Endothelial cell of umbilical vein (primary cell): ENCODE measurements at regions not wholly inside any gene's neighbourhood (a gene's known extent, or its start where the extent isn't known, plus 50 kb on each side); places are given as distances from the start of the nearest gene placed in this dataset.

Source experiments
- BruUV-seq: library from RNA; stranded (reverse); fragments of 400-500 nt; replicated peaks from 2 replicates; lab custom pipeline; 2021; lab: Mats Ljungman, UMichigan
- CTCF ChIA-PET: fragments of 300-600, 350-600 bp; sonication (Branson Sonifier 250); formaldehyde crosslinking; loops from one replicate; lab custom pipeline; 2021; ENCODE audit warnings: antibody characterized with exemption, inconsistent platforms; lab: Charles Lee
- POLR2A ChIA-PET: fragments of 300-600, 350-600 bp; sonication (Branson Sonifier 250); formaldehyde crosslinking; loops from one replicate; lab custom pipeline; 2021; ENCODE audit warnings: antibody characterized with exemption, inconsistent platforms; lab: Charles Lee
- DNase-seq: peaks from one replicate; pipeline ENCODE4 v3.0.0-alpha.2; 2011; ENCODE audit warnings: low read depth, low spot score
- FAIRE-seq: peaks from 2 replicates; lab custom pipeline; 2011; peaks lifted over from hg19 to GRCh38; lab: Jason Lieb, UNC
- H2AFZ ChIP-seq: 2 replicates; pipeline ENCODE4 v1.6.0; 2012; ENCODE audit warnings: low read depth, low read length, control low read depth, inconsistent platforms
- H3K27ac ChIP-seq: 2 replicates; pipeline ENCODE4 v1.5.1; 2011; ENCODE audit warnings: low read depth, mild to moderate bottlenecking, control low read depth, low read length, moderate library complexity; ENCODE audit not compliant: insufficient read depth
- H3K27me3 ChIP-seq, 2 experiments: 2 replicates each; pipeline versions ENCODE4 v1.6.0 to v1.6.1; 2011; ENCODE audit warnings: low read length in 2 of 2, mixed read lengths in 1 of 2; ENCODE audit not compliant: control insufficient read depth in 2 of 2, insufficient read depth in 2 of 2
- H3K36me3 ChIP-seq, 2 experiments: 2 replicates in 1 of 2; 3 replicates in 1 of 2; pipeline ENCODE4 v1.5.1; 2011; ENCODE audit warnings: low read length in 2 of 2, mild to moderate bottlenecking in 1 of 2, moderate library complexity in 1 of 2; ENCODE audit not compliant: control insufficient read depth in 2 of 2, insufficient read depth in 2 of 2; ENCODE audit errors: extremely low read depth in 1 of 2
- H3K4me1 ChIP-seq: 3 replicates; pipeline ENCODE4 v1.5.1; 2011; ENCODE audit warnings: mild to moderate bottlenecking, low read length; ENCODE audit not compliant: control insufficient read depth, insufficient read depth; ENCODE audit errors: extremely low read depth
- H3K4me2 ChIP-seq: 2 replicates; pipeline ENCODE4 v1.6.1; 2011; ENCODE audit warnings: low read length, control low read depth, mixed read lengths; ENCODE audit not compliant: insufficient read depth
- H3K4me3 ChIP-seq, 3 experiments: fragments of 200-600 bp in 1 of 3; sonication (generic), shearing (Covaris generic) in 1 of 3; replicated peaks in 1 of 3; 2 replicates each; pipeline ENCODE4 v1.5.1; 2011 to 2016; ENCODE audit warnings: control low read depth in 3 of 3, low read length in 3 of 3, mild to moderate bottlenecking in 2 of 3, inconsistent platforms in 1 of 3, low read depth in 1 of 3, moderate library complexity in 1 of 3; ENCODE audit not compliant: insufficient read depth in 1 of 3
- H3K79me2 ChIP-seq: 2 replicates; pipeline ENCODE4 v1.6.0; 2012; ENCODE audit warnings: low read length, inconsistent platforms; ENCODE audit not compliant: control insufficient read depth, insufficient read depth
- H3K9ac ChIP-seq: replicated peaks from 2 replicates; pipeline ENCODE3; 2011; ENCODE audit warnings: low read length, control low read depth; ENCODE audit not compliant: insufficient read depth; ENCODE audit errors: extremely low read depth
- H3K9me1 ChIP-seq: replicated peaks from 3 replicates; pipeline ENCODE4 v1.6.0; 2011; ENCODE audit warnings: mild to moderate bottlenecking, low read length; ENCODE audit not compliant: control insufficient read depth, insufficient read depth; ENCODE audit errors: extremely low read depth
- H3K9me3 ChIP-seq: replicated peaks from 2 replicates; pipeline ENCODE4 v1.5.1; 2012; ENCODE audit warnings: low read length, inconsistent platforms; ENCODE audit not compliant: control insufficient read depth, insufficient read depth
- H4K20me1 ChIP-seq: replicated peaks from 2 replicates; pipeline ENCODE3; 2011; ENCODE audit warnings: mild to moderate bottlenecking, low read length; ENCODE audit not compliant: control insufficient read depth, insufficient read depth; ENCODE audit errors: extremely low read depth
- EZH2 ChIP-seq: IDR thresholded peaks from 2 replicates; pipeline ENCODE4 v1.6.1; 2012; ENCODE audit warnings: borderline replicate concordance, low read depth, mild to moderate bottlenecking, moderate library complexity, low read length, inconsistent platforms; ENCODE audit not compliant: severe bottlenecking
- FOS ChIP-seq: IDR thresholded peaks from 2 replicates; pipeline ENCODE4 v1.6.1; 2011; ENCODE audit warnings: mild to moderate bottlenecking, low read length, moderate library complexity, borderline replicate concordance; ENCODE audit not compliant: insufficient read depth
- GATA2 ChIP-seq: IDR thresholded peaks from 2 replicates; pipeline ENCODE4 v1.7.0; 2011; ENCODE audit warnings: low read depth, mild to moderate bottlenecking, moderate library complexity, mixed read lengths, low read length; ENCODE audit not compliant: insufficient read length, insufficient read depth
- JUN ChIP-seq: IDR thresholded peaks from 2 replicates; pipeline ENCODE4 v1.6.1; 2011; ENCODE audit warnings: borderline replicate concordance, low read depth; ENCODE audit not compliant: insufficient read length, insufficient read depth
- MAX ChIP-seq: IDR thresholded peaks from 2 replicates; pipeline ENCODE4 v1.6.1; 2011; ENCODE audit not compliant: insufficient read depth, insufficient read length
- MYC ChIP-seq: IDR thresholded peaks from one replicate; pipeline ENCODE4 v1.6.1; 2011; ENCODE audit warnings: mild to moderate bottlenecking, low read depth, low read length
- POLR2A ChIP-seq: IDR thresholded peaks from 2 replicates; pipeline ENCODE4 v1.6.1; 2012; ENCODE audit warnings: low read depth, mild to moderate bottlenecking, control low read depth, low read length
- POLR2AphosphoS5 ChIP-seq: IDR thresholded peaks from 2 replicates; pipeline ENCODE4 v1.6.1; 2012; ENCODE audit warnings: low read depth, mild to moderate bottlenecking, control low read depth, low read length, moderate library complexity; ENCODE audit not compliant: insufficient read depth
- dilution Hi-C: fragments of 300-500 bp; cut with MboI; formaldehyde crosslinking; loops from one replicate; pipeline ENCODE4 v1.15.0; 2019; ENCODE audit warnings: low sequenced_read_pairs; ENCODE audit not compliant: extremely low pct_ligation_motif_present
- intact Hi-C: fragments of 100-400 bp; cut with micrococcal nuclease; formaldehyde crosslinking; loops from one replicate; pipeline ENCODE4 v1.10.0; 2022
- TF ChIP-seq, protein P1 (sequence below), 2 donors: IDR thresholded peaks; 1 replicate in 1 of 2; 2 replicates in 1 of 2; pipeline ENCODE4 v1.5.1; 2011; ENCODE audit warnings: low read length in 2 of 2, mild to moderate bottlenecking in 2 of 2, moderate library complexity in 2 of 2, control low read depth in 1 of 2, inconsistent platforms in 1 of 2, low read depth in 1 of 2; ENCODE audit not compliant: insufficient read depth in 1 of 2; ENCODE audit errors: extremely low read depth in 1 of 2

GRCh38 chr11:110031171-110031570 is 62.0 kb upstream of the ZC3H12C start:
- ChIA-PET CTCF (no interaction called here), POLR2A (no interaction called here)
- Histone ChIP-seq H3K9me1 (no peaks in the 10 kb centered on the region), H3K9me3 (no peaks in the 10 kb centered on the region), H4K20me1 (no peaks in the 10 kb centered on the region), H3K36me3 (no peaks in the 10 kb centered on the region), H3K4me1 (peaks cover 8% of the 10 kb centered on the region), H3K4me3 (no peak overlapping the region), H3K79me2 (no peaks in the 10 kb centered on the region), H3K4me2 (no peak overlapping the region), H3K27ac (no peak overlapping the region), H3K27me3 (no peaks in the 10 kb centered on the region), H2AFZ (no peak overlapping the region), H3K9ac (no peak overlapping the region)
- no peak for FAIRE-seq
- no TSS peak for BruUV-seq
- DNase-seq: no peak
- TF ChIP-seq, protein P1, sequence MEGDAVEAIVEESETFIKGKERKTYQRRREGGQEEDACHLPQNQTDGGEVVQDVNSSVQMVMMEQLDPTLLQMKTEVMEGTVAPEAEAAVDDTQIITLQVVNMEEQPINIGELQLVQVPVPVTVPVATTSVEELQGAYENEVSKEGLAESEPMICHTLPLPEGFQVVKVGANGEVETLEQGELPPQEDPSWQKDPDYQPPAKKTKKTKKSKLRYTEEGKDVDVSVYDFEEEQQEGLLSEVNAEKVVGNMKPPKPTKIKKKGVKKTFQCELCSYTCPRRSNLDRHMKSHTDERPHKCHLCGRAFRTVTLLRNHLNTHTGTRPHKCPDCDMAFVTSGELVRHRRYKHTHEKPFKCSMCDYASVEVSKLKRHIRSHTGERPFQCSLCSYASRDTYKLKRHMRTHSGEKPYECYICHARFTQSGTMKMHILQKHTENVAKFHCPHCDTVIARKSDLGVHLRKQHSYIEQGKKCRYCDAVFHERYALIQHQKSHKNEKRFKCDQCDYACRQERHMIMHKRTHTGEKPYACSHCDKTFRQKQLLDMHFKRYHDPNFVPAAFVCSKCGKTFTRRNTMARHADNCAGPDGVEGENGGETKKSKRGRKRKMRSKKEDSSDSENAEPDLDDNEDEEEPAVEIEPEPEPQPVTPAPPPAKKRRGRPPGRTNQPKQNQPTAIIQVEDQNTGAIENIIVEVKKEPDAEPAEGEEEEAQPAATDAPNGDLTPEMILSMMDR (IDR thresholded peaks at IDR 0.05; ENCODE audit: extremely low read depth in 1 of 2, insufficient read depth in 1 of 2, low read depth in 1 of 2, low read length in 2 of 2): no peak
- no peak for TF ChIP-seq JUN
- TF ChIP-seq GATA2: no peak
- no peak for TF ChIP-seq POLR2AphosphoS5
- no peak for TF ChIP-seq MAX
- TF ChIP-seq POLR2A: no peak
- no peak for TF ChIP-seq FOS
- TF ChIP-seq MYC: no peak
- no peak for TF ChIP-seq EZH2
- dilution Hi-C loops: no loop called here
- intact Hi-C loops: no loop called here
